Lower lobe of right lung (tissue), 2 donors: ENCODE measurements at regions not wholly inside any gene's neighbourhood (a gene's known extent, or its start where the extent isn't known, plus 50 kb on each side); places are given as distances from the start of the nearest gene placed in this dataset.

Experiments
- ATAC-seq, 2 donors: fragments of 200-7000 bp; cut with Tn5 transposase; one replicate each; pipeline ENCODE4 v1.9.1; 2020 to 2022; ENCODE audit warnings: mild to moderate bottlenecking in 2 of 2, moderate library complexity in 2 of 2
- DNase-seq: peaks from one replicate; pipeline ENCODE4 v3.0.0-alpha.2; 2020
- H3K27ac ChIP-seq: fragments of 200-600 bp; one replicate; pipeline ENCODE4 v1.8.0; 2022
- H3K27me3 ChIP-seq: fragments of 200-600 bp; one replicate; pipeline ENCODE4 v1.8.0; 2022; ENCODE audit warnings: low read depth
- H3K36me3 ChIP-seq: fragments of 200-600 bp; one replicate; pipeline ENCODE4 v1.8.0; 2022; ENCODE audit warnings: mild to moderate bottlenecking
- H3K4me1 ChIP-seq: fragments of 200-600 bp; one replicate; pipeline ENCODE4 v1.8.0; 2022
- H3K4me3 ChIP-seq: fragments of 200-600 bp; one replicate; pipeline ENCODE4 v1.8.0; 2022; ENCODE audit warnings: mild to moderate bottlenecking
- H3K9me3 ChIP-seq: fragments of 200-600 bp; one replicate; pipeline ENCODE4 v1.8.0; 2022
- CTCF ChIP-seq: fragments of 200-600 bp; IDR thresholded peaks from one replicate; pipeline ENCODE4 v1.8.0; 2022; ENCODE audit warnings: antibody characterized with exemption, mild to moderate bottlenecking
- intact Hi-C: fragments of 100-400 bp; cut with DNase I; formaldehyde crosslinking; loops from one replicate; pipeline ENCODE4 v1.11.0; 2022
- donor health status: DM: no; HTN: yes; CAD: no; lungs with severe emphysema.

DNA sequence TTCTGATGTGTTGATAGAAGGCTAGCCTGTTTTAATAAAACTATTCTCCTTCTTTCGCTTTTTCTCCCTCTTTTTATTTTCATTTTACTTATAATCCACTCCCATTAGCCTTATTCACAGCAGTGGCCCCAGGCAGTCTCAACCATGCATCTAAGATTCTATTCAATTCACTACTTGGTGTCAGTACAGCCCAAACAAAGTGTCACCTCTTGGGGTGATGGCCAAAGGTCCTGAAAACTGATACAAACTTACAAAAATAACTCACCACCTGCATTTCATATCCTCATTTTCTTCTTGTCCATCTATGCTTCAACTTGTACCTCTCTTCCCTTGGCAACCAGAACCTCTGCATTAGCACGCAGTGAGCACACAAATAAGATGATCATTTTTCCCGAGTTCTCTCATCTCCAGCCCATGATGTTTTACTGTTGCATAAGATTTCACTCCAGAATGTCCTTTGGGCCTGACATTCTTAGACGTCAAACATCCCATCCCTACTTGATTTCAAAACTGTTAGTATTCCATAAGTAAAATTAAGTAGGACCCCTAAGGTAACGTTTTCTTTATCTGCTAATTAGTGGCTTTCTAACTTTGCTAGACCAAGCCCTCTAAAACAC is 559.3 kb upstream of the TNP1 start:
- no peak for DNase-seq
- H3K4me1 ChIP-seq, result no peaks in the 10 kb centered on the region
- H3K4me3 ChIP-seq, result no peak overlapping the region
- H3K9me3 ChIP-seq, result no peaks in the 10 kb centered on the region
- intact Hi-C loops, result no loop called here
- H3K36me3 ChIP-seq, result no peaks in the 10 kb centered on the region
- no peak for ATAC-seq
- H3K27ac ChIP-seq, result no peak overlapping the region
- no peak for TF ChIP-seq CTCF
- no peaks in the 10 kb centered on the region for H3K27me3 ChIP-seq

GRCh38 chr2:217418544-217418943 is 558.7 kb upstream of the TNP1 start:
- Histone ChIP-seq H3K36me3 (no peaks in the 10 kb centered on the region), H3K27me3 (no peaks in the 10 kb centered on the region), H3K4me3 (no peak overlapping the region), H3K27ac (no peak overlapping the region), H3K4me1 (no peaks in the 10 kb centered on the region), H3K9me3 (no peaks in the 10 kb centered on the region)
- ATAC-seq (no peak), DNase-seq (no peak)
- intact Hi-C loops, result no loop called here
- no peak for TF ChIP-seq CTCF

DNA sequence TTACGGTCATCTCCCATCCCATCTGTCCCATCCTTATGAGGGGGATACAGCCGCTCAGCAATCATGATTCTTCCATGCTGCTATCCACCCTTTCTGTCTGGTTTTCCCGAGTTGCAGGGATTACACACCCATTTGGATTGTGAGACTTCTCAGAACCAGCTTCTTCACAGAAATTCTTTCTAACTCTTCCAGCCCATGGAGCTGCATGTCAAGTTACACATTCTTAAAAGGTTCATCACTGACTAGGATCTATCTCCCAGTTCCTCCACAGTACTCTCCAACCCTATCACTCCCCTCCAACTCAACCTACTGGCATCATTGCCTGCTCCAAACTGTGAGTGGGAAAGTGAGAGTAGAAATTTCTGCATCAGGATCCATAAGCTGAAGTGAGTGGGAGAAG is 558.2 kb upstream of the TNP1 start:
- Histone ChIP-seq H3K9me3 (no peaks in the 10 kb centered on the region), H3K36me3 (no peaks in the 10 kb centered on the region), H3K4me1 (no peaks in the 10 kb centered on the region), H3K27ac (no peak overlapping the region), H3K4me3 (no peak overlapping the region), H3K27me3 (no peaks in the 10 kb centered on the region)
- intact Hi-C loops, result no loop called here
- DNase-seq (no peak), ATAC-seq (no peak)
- TF ChIP-seq CTCF, result no peak

DNA sequence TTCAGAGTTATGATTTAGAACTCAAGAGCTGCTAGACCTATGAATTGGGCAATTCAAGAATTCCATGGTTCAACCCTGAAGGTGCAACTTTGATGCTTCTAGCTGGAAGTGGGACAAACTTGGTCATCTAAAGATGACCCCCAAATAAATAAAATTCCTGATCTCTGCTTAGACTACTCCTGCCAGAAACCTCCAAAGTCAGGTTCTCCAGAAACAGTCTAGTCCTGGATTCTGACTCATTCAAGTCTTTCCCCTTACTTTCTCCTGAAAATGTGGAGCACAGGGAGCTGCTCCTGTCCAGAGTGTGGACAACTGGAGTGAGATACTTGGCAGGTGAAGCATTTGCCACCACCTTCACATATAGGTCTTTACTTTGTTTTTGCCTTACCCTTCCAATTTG is 557.7 kb upstream of the TNP1 start:
- intact Hi-C loops, result no loop called here
- DNase-seq (no peak), ATAC-seq (no peak)
- Histone ChIP-seq H3K4me3 (no peak overlapping the region), H3K27ac (no peak overlapping the region), H3K9me3 (no peaks in the 10 kb centered on the region), H3K27me3 (no peaks in the 10 kb centered on the region), H3K36me3 (no peaks in the 10 kb centered on the region), H3K4me1 (no peaks in the 10 kb centered on the region)
- no peak for TF ChIP-seq CTCF

DNA sequence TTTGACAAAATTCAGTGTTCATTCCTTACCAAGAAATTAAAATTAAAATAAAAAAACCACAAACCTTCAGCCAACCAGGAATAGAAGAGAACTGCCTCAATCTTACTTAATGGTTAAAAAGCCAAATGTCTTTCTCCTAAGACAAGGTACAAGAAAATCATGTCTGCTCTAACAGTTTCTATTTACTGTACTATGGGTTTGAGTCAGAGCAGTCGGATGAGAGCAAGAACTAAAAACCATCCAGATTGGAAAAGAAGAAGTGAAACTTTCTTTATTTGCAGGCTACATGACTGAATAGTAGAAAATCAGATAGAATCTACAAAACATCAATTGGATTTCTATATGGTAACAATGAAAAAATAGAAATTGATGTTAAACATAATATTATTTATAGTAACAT is 555.5 kb upstream of the TNP1 start:
- Histone ChIP-seq H3K27ac (no peak overlapping the region), H3K27me3 (no peaks in the 10 kb centered on the region), H3K4me1 (no peaks in the 10 kb centered on the region), H3K4me3 (no peak overlapping the region), H3K36me3 (no peaks in the 10 kb centered on the region), H3K9me3 (no peaks in the 10 kb centered on the region)
- DNase-seq (no peak), ATAC-seq (no peak)
- intact Hi-C loops, result no loop called here
- TF ChIP-seq CTCF, result no peak

DNA sequence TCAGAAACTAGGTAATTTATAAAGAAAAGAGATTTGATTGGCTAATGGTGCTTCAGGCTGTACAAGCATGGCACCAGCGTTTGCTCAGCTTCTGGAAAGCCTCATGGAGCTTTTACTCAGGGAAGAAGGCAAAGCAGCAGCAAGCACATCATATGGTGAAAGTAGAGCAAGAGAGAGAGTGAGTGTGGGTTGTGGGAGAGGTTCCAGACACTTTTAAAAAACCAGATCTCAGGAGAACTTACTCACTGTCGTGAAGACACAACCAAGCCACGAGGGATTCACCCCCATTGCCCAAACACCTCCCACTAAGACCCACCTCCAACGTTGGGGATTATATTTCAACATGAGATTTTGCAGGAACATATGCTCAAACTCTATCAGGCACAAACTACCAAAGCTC is 554.6 kb upstream of the TNP1 start:
- intact Hi-C loops, result no loop called here
- DNase-seq (no peak), ATAC-seq (no peak)
- Histone ChIP-seq H3K9me3 (no peaks in the 10 kb centered on the region), H3K4me1 (no peaks in the 10 kb centered on the region), H3K27ac (no peak overlapping the region), H3K27me3 (no peaks in the 10 kb centered on the region), H3K36me3 (no peaks in the 10 kb centered on the region), H3K4me3 (no peak overlapping the region)
- no peak for TF ChIP-seq CTCF
